BLaER1 (cell line): ENCODE measurements at regions not wholly inside any gene's neighbourhood (a gene's known extent, or its start where the extent isn't known, plus 50 kb on each side); places are given as distances from the start of the nearest gene placed in this dataset.
A peak's percentile ranks its signal among the peaks of the same experiment; 100 is the strongest.
"Not testable (repeated sequence)": the region's sequence is repeated elsewhere in the genome, so short reads cannot be mapped to it uniquely, and the experiment has no call there.

Experiments used
- H3K27ac ChIP-seq: shearing (Covaris generic); formaldehyde crosslinking; 2 replicates; pipeline ENCODE4 v1.8.1; 2022
- H3K27me3 ChIP-seq: shearing (Covaris generic); formaldehyde crosslinking; 2 replicates; pipeline ENCODE4 v1.8.1; 2022
- H3K36me3 ChIP-seq: shearing (Covaris generic); formaldehyde crosslinking; 2 replicates; pipeline ENCODE4 v1.8.1; 2022
- H3K4me1 ChIP-seq: shearing (Covaris generic); formaldehyde crosslinking; 2 replicates; pipeline ENCODE4 v1.8.1; 2022
- H3K4me2 ChIP-seq: shearing (Covaris generic); formaldehyde crosslinking; 2 replicates; pipeline ENCODE4 v1.8.1; 2022
- H3K4me3 ChIP-seq: shearing (Covaris generic); formaldehyde crosslinking; 2 replicates; pipeline ENCODE4 v1.8.1; 2022
- H3K9ac ChIP-seq: shearing (Covaris generic); formaldehyde crosslinking; 2 replicates; pipeline ENCODE4 v1.8.1; 2022
- H3K9me3 ChIP-seq: shearing (Covaris generic); formaldehyde crosslinking; 2 replicates; pipeline ENCODE4 v1.8.1; 2022
- H4K20me1 ChIP-seq: shearing (Covaris generic); formaldehyde crosslinking; 2 replicates; pipeline ENCODE4 v1.8.1; 2022
- Cebpa-rat ChIP-seq: shearing (Covaris generic); IDR thresholded peaks from 2 replicates; pipeline ENCODE4 v1.8.1; 2022

DNA sequence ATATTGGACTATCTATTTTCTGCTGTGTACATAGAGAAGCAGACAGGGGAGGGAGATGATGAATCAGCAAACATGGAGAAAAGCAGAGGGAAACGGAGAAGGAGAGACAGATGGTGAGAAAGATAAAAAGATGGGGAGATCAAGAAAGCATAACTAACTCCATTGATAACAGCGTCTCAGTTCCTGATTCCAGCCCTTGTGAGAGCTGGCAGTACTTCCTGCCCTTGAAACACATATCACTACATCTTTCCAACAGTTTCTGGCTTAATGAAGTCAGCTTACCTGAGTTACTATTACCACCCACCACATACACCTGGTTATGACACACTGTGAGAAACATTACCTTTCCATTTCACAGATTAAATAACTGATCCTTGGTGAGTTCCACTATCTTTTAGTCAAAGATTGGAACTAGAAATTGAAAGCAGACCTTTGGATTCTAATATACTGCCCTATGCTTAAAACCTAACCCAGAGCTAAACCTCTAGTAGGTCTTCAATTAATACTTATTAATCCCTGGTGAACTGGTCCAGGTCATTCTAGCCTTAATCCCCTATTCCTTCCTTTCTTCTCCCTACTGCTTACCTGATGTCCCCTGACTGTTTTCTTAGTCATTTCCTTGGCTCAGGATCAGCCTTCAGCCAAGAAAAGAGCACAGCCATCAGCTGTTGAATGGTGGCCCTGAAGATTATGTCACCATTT lies 346.6 kb upstream of the CCL2 start:
- H3K9me3 ChIP-seq, result no peaks in the 10 kb centered on the region
- no peak overlapping the region for H3K9ac ChIP-seq
- peaks cover 28% of the 10 kb centered on the region for H3K4me1 ChIP-seq
- H3K36me3 ChIP-seq, result no peaks in the 10 kb centered on the region
- H3K27me3 ChIP-seq, result no peaks in the 10 kb centered on the region
- no peak for TF ChIP-seq Cebpa-rat
- no peaks in the 10 kb centered on the region for H4K20me1 ChIP-seq
- H3K27ac ChIP-seq, result no peak overlapping the region
- no peak overlapping the region for H3K4me3 ChIP-seq
- no peak overlapping the region for H3K4me2 ChIP-seq

DNA sequence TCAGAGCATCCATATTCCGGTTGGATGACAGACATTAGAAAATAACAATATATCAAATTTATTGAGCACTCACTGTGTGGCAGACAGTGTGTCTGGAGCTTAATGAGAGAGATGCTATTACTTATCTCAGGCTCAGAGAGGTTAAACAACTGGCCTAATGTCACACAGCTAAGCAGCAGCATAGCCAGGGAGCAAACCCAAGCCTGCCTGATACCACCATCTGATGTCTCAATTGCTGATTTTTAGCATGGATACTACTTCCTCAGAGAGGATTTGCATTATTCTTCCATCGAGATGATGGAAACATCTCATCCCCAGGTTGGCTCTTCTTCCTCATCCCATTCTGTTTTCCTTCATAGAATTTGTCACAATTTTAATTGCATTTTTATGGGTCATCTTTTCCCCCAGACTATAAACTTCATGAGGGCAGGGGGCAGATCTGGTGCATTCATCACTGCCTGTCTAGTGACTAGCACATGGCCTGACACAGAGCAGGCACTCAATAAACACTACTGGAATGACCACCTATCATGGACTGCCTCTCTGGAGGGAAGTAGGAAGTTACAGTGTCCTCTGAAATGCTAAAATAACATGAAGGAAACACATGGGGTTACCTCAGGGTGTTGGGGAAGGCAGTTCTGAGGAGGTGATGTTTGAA lies 344.8 kb upstream of the CCL2 start:
- Histone ChIP-seq H3K9ac (no peak overlapping the region), H3K4me1 (peaks cover 40% of the 10 kb centered on the region), H3K27ac (no peak overlapping the region), H3K4me2 (peak overlapping the region; percentile 77), H3K9me3 (no peaks in the 10 kb centered on the region), H3K4me3 (no peak overlapping the region), H3K36me3 (no peaks in the 10 kb centered on the region), H4K20me1 (no peaks in the 10 kb centered on the region), H3K27me3 (no peaks in the 10 kb centered on the region)
- TF ChIP-seq Cebpa-rat, result no peak

DNA sequence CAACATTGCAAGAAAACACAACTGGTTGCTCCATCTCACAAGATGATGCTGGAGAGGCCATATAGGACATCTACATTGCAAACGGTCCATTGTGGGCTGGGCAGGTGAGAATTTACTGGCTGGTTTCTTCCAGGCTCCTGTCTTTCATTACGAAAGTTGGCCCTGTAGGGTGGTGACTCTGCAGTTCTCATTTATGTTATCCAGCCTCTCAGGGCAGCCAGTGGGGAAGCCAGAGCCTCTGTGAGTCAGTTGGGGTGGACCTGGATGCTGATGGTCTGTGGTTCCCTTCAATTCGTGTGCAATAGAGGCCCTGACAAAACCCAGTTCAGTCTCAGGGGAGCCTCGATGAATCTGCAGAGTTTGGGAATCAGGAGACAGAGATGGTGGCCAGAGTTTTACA lies 341.0 kb upstream of the CCL2 start:
- Histone ChIP-seq H3K36me3 (no peaks in the 10 kb centered on the region), H3K9me3 (no peaks in the 10 kb centered on the region), H3K4me1 (peaks cover 40% of the 10 kb centered on the region), H3K27ac (no peak overlapping the region), H3K4me2 (peak overlapping the region; percentile 28), H3K9ac (no peak overlapping the region), H3K4me3 (no peak overlapping the region), H3K27me3 (no peaks in the 10 kb centered on the region), H4K20me1 (no peaks in the 10 kb centered on the region)
- no peak for TF ChIP-seq Cebpa-rat

DNA sequence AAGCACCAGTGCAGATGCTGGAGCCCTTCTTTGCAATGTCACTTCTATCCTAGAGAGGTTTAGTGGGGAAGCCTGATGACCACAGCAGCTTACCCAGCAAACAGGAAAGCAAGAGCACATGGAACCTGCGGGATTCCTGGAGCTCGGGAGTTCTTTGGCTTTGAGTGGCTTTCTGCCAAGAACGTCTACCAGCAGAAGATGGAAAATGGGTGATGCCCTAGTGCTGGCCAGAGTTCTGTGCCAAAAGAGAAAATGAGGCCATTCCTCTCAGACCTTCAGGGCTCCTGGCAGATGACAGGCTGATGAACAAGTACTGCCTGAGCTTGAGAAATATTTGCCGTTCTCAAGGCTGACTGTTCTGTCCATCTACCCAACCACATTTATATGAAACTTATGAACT lies 332.1 kb upstream of the CCL2 start:
- Histone ChIP-seq H3K4me3 (no peak overlapping the region), H3K9ac (no peak overlapping the region), H3K36me3 (no peaks in the 10 kb centered on the region), H3K4me1 (no peaks in the 10 kb centered on the region), H4K20me1 (no peaks in the 10 kb centered on the region), H3K27me3 (no peaks in the 10 kb centered on the region), H3K4me2 (no peak overlapping the region), H3K27ac (no peak overlapping the region), H3K9me3 (peaks cover 13% of the 10 kb centered on the region)
- TF ChIP-seq Cebpa-rat, result no peak

DNA sequence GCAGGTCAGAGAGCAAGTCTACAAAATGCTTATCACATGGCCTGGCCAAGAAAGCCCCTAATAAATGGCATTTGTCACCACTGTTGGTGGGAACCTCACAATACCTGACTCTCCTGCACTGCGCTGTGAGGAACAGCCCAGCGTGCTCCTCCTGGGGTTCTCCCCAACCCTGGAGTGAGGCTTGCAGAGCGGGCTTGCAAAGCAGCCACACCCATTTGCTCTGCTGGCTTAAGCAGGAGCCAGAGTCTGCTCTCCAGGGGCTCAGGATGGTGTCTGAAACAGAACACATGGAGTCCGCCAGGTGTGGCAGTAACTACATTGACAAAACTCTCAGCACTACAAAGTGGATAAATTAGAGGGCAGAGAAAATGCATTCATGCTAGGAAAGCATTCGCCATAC lies 331.0 kb upstream of the CCL2 start:
- H3K9me3 ChIP-seq, result peaks cover 13% of the 10 kb centered on the region
- H3K27ac ChIP-seq, result no peak overlapping the region
- no peak for TF ChIP-seq Cebpa-rat
- H4K20me1 ChIP-seq, result no peaks in the 10 kb centered on the region
- H3K9ac ChIP-seq, result no peak overlapping the region
- no peaks in the 10 kb centered on the region for H3K36me3 ChIP-seq
- no peaks in the 10 kb centered on the region for H3K27me3 ChIP-seq
- no peaks in the 10 kb centered on the region for H3K4me1 ChIP-seq
- H3K4me3 ChIP-seq, result no peak overlapping the region
- no peak overlapping the region for H3K4me2 ChIP-seq

DNA sequence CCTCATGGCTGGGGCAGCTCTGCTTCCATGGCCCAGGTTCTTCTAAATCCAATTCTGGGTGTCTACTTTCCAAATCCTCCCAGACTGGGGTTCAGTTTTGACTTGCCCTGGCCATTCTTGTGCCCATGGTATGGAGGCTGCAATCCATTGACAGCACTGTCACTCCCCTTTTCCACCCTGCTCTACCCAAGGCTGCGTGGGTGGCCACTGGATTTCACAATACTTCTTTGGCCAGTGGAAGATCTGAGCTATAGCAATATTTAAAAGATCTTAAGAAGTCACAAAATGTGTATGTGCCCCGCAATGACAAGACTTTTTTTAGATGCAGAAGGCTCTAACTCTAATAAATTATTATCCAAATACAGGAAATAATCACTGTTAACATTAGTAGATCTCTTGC lies 329.4 kb upstream of the CCL2 start:
- no peak for TF ChIP-seq Cebpa-rat
- H3K27ac ChIP-seq, result no peak overlapping the region
- no peak overlapping the region for H3K9ac ChIP-seq
- H3K4me2 ChIP-seq, result no peak overlapping the region
- no peaks in the 10 kb centered on the region for H3K36me3 ChIP-seq
- no peaks in the 10 kb centered on the region for H4K20me1 ChIP-seq
- no peaks in the 10 kb centered on the region for H3K4me1 ChIP-seq
- H3K4me3 ChIP-seq, result no peak overlapping the region
- no peaks in the 10 kb centered on the region for H3K27me3 ChIP-seq
- peaks cover 1% of the 10 kb centered on the region for H3K9me3 ChIP-seq

DNA sequence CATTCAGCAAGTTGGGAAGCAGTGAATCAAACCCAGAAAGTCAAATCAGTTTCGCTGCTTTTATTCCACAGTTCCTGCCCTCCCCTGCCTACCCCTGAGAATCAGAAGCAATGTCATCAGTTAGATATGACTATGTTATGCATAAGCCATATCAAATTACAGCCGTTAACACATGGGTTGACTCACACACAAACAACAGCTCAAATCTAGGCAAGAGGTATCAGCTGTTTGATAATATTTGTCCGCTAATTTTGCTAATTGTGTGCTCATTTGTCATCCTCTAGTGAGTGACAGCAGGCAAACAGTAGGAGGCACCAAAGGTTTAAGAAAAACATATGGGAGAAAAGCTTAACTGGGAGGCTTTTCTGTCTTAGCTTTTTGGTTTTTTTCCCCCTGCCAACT lies 327.4 kb upstream of the CCL2 start:
- H3K36me3 ChIP-seq, result no peaks in the 10 kb centered on the region
- H3K9ac ChIP-seq, result no peak overlapping the region
- no peaks in the 10 kb centered on the region for H3K4me1 ChIP-seq
- H3K27ac ChIP-seq, result no peak overlapping the region
- H3K9me3 ChIP-seq, result no peaks in the 10 kb centered on the region
- no peaks in the 10 kb centered on the region for H3K27me3 ChIP-seq
- no peaks in the 10 kb centered on the region for H4K20me1 ChIP-seq
- H3K4me2 ChIP-seq, result no peak overlapping the region
- no peak for TF ChIP-seq Cebpa-rat
- H3K4me3 ChIP-seq, result no peak overlapping the region

DNA sequence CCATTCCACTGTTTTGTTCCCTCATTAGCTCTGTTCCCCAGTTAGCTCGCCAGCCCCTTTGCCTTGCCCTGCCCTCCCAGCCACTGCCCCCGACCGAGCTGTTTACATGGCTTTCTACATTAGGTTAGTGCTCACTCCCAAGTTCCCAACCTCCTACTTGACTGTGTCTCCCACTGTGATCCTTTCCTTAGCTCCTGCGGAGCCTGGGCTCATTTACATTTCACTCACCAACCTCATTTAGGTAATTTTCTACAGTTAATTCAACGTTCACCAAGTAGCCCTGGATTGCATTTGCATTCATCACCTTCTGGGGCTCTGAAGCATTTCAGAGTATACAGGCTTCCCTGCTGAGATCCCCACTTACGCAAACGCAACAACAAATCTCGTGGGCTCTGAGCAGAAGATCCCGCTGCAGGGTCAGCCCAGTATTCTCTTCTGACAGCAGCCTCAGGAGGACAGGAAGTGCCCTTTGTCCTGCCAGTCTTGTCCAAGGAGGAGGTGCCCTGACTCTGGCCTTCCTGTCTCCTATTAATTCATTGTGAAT lies 325.8 kb upstream of the CCL2 start:
- no peak overlapping the region for H3K4me2 ChIP-seq
- H3K36me3 ChIP-seq, result no peaks in the 10 kb centered on the region
- TF ChIP-seq Cebpa-rat, result no peak
- H3K4me3 ChIP-seq, result no peak overlapping the region
- no peaks in the 10 kb centered on the region for H3K4me1 ChIP-seq
- H3K9me3 ChIP-seq, result no peaks in the 10 kb centered on the region
- no peaks in the 10 kb centered on the region for H3K27me3 ChIP-seq
- H3K9ac ChIP-seq, result no peak overlapping the region
- H3K27ac ChIP-seq, result no peak overlapping the region
- H4K20me1 ChIP-seq, result no peaks in the 10 kb centered on the region

DNA sequence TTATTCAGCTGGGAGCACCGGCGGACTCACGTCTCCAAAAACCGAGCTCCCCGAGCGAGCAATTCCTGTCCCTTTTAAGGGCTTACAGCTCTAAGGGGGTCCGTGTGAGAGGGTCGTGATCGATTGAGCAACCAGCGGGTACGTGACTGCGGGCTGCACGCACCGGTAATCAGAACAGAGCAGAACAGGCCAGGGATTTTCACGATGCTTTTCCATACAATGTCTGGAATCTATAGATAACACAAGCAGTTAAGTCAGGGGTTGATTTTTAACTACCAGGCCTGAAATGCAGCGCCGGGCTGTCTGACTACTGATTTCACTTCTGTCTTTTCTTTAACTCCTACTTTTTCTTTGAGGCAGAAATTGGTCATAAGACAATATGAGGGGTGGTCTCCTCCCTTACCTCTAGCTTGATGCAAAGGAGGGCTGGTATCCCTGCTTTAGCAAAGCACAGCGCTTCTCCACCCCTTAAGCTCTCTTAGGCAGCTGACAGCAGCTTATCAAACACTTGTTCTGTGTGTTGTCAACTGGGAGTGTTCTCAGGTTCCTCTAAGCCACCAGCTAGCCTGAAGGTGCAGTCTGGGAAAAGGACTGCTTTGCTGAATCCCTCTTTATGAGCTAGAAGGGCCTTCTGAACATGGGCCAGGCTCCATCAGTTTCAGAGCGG lies 323.8 kb upstream of the CCL2 start:
- H3K27ac ChIP-seq, H3K9me3 ChIP-seq, H3K36me3 ChIP-seq, H3K4me1 ChIP-seq, H3K27me3 ChIP-seq, H3K4me2 ChIP-seq, H3K4me3 ChIP-seq, H4K20me1 ChIP-seq, H3K9ac ChIP-seq: not testable (repeated sequence)

DNA sequence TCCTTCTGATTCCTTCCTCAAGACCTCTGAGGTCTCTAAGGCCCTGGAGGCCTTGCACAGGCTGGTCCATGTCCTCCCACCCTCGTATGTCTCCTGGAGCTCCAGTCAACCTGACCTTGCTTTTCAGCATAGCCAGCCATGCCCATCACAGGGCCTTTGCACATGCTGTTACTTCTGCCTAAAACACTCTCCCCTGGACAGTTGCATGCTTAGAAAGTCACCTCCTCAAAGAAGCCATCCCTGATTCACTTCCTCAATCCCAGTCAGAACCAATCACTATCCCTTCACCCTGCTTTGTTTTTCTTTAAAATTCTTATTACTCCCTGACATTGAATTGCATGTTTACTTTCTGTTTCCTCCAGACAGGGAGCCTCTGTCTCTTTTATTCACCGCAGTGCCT lies 322.1 kb upstream of the CCL2 start:
- H3K4me2 ChIP-seq, result no peak overlapping the region
- no peaks in the 10 kb centered on the region for H3K27me3 ChIP-seq
- no peak overlapping the region for H3K27ac ChIP-seq

More for the DNA sequence above, 322.1 kb upstream of the CCL2 start:
- Histone ChIP-seq H3K9me3 (no peaks in the 10 kb centered on the region), H4K20me1 (no peaks in the 10 kb centered on the region), H3K36me3 (no peaks in the 10 kb centered on the region), H3K9ac (no peak overlapping the region), H3K4me1 (no peaks in the 10 kb centered on the region), H3K4me3 (no peak overlapping the region)
- TF ChIP-seq Cebpa-rat, result no peak
